ENCODE measurements at regions not wholly inside any gene's neighbourhood (a gene's known extent, or its start where the extent isn't known, plus 50 kb on each side); places are given as distances from the start of the nearest gene placed in this dataset.

- TF ChIP-seq POLR2A (IDR thresholded peaks at IDR 0.05) (no peak), CTCF (IDR thresholded peaks at IDR 0.05) (no peak)
- H3K9me3 ChIP-seq, result no peaks in the 10 kb centered on the region
- no peaks in the 10 kb centered on the region for H3K4me1 ChIP-seq
- 74 to 81% methylated on average over 1 of the region's 1 CpG for WGBS, 2 donors
- no peaks in the 10 kb centered on the region for H3K27me3 ChIP-seq
- DNase-seq, result no peak
- intact Hi-C loops (cut with DNase I), result no loop called here
- H3K36me3 ChIP-seq, result no peaks in the 10 kb centered on the region
- no peak overlapping the region for H3K27ac ChIP-seq
- no peak overlapping the region for H3K4me3 ChIP-seq
Observed at GRCh38 chr3:159001711-159002110, 199.9 kb downstream of the MFSD1 start.

GRCh38 chr3:159005137-159005536 lies 203.3 kb downstream of the MFSD1 start:
- DNase-seq, result no peak
- Histone ChIP-seq H3K9me3 (no peaks in the 10 kb centered on the region), H3K36me3 (no peaks in the 10 kb centered on the region), H3K27ac (no peak overlapping the region), H3K27me3 (no peaks in the 10 kb centered on the region), H3K4me1 (no peaks in the 10 kb centered on the region), H3K4me3 (no peak overlapping the region)
- intact Hi-C loops (cut with DNase I), result no loop called here
- TF ChIP-seq CTCF (IDR thresholded peaks at IDR 0.05) (no peak), POLR2A (IDR thresholded peaks at IDR 0.05) (no peak)

GRCh38 chr3:159007331-159007730 lies 205.5 kb downstream of the MFSD1 start:
- Histone ChIP-seq H3K27me3 (no peaks in the 10 kb centered on the region), H3K9me3 (no peaks in the 10 kb centered on the region), H3K4me1 (no peaks in the 10 kb centered on the region), H3K27ac (no peak overlapping the region), H3K36me3 (no peaks in the 10 kb centered on the region), H3K4me3 (no peak overlapping the region)
- no peak for DNase-seq
- WGBS, 2 donors, result 30 to 35% methylated on average over 1 of the region's 1 CpG
- TF ChIP-seq POLR2A (IDR thresholded peaks at IDR 0.05), result no peak
- no peak for TF ChIP-seq CTCF (IDR thresholded peaks at IDR 0.05)
- intact Hi-C loops (cut with DNase I), result no loop called here

GRCh38 chr3:159008401-159008800 lies 206.5 kb downstream of the MFSD1 start:
- Histone ChIP-seq H3K27me3 (no peaks in the 10 kb centered on the region), H3K4me1 (no peaks in the 10 kb centered on the region), H3K4me3 (no peak overlapping the region), H3K36me3 (no peaks in the 10 kb centered on the region), H3K27ac (no peak overlapping the region), H3K9me3 (no peaks in the 10 kb centered on the region)
- no peak for DNase-seq
- no peak for TF ChIP-seq CTCF (IDR thresholded peaks at IDR 0.05)
- no peak for TF ChIP-seq POLR2A (IDR thresholded peaks at IDR 0.05)
- 24 to 27% methylated on average over 4 of the region's 4 CpGs for WGBS, 2 donors
- intact Hi-C loops (cut with DNase I), result no loop called here

- no peak for DNase-seq
- Histone ChIP-seq H3K4me3 (no peak overlapping the region), H3K27ac (no peak overlapping the region), H3K36me3 (no peaks in the 10 kb centered on the region), H3K9me3 (peaks cover 0 to 16% (median 6%) of the 10 kb centered on the region in 3 donors), H3K27me3 (no peaks in the 10 kb centered on the region), H3K4me1 (no peaks in the 10 kb centered on the region)
- 70 to 79% methylated on average over 2 of the region's 2 CpGs for WGBS, 2 donors
- intact Hi-C loops (cut with DNase I), result no loop called here
- TF ChIP-seq POLR2A (IDR thresholded peaks at IDR 0.05), result no peak
- no peak for TF ChIP-seq CTCF (IDR thresholded peaks at IDR 0.05)
Observed at GRCh38 chr3:159018341-159018740, 216.5 kb downstream of the MFSD1 start.
